H1 (cell line): ENCODE measurements at regions not wholly inside any gene's neighbourhood (a gene's known extent, or its start where the extent isn't known, plus 50 kb on each side); places are given as distances from the start of the nearest gene placed in this dataset.

Experiments used
- CTCF ChIA-PET: fragments of 300-600 bp; sonication (Branson Sonifier 250); formaldehyde crosslinking; loops from one replicate; lab custom pipeline; 2021; ENCODE audit not compliant: partially characterized antibody; lab: Charles Lee
- POLR2A ChIA-PET: fragments of 300-600 bp; sonication (Branson Sonifier 250); formaldehyde crosslinking; loops from one replicate; lab custom pipeline; 2021; ENCODE audit warnings: inconsistent platforms; ENCODE audit not compliant: partially characterized antibody; lab: Charles Lee
- DNase-seq, 2 experiments: peaks; one replicate each; pipeline versions ENCODE4 v3.0.0 to v3.0.0-alpha.2; 2010 to 2022; ENCODE audit warnings: low spot score in 2 of 2, low read depth in 1 of 2, mixed read lengths in 1 of 2
- FAIRE-seq: peaks from 2 replicates; lab custom pipeline; 2011; peaks lifted over from hg19 to GRCh38; lab: Jason Lieb, UNC
- H2AFZ ChIP-seq: 2 replicates; pipeline ENCODE4 v1.8.1; 2012; ENCODE audit warnings: low read length, inconsistent platforms
- H2AK5ac ChIP-seq: 2 replicates; pipeline ENCODE4 v1.6.1; 2013; ENCODE audit warnings: low read depth, low read length
- H2BK120ac ChIP-seq: replicated peaks from 2 replicates; pipeline ENCODE3; 2013; ENCODE audit warnings: low read depth, low read length, inconsistent platforms
- H2BK12ac ChIP-seq: 2 replicates; pipeline ENCODE4 v1.6.1; 2013; ENCODE audit warnings: low read depth, low read length
- H2BK15ac ChIP-seq: 2 replicates; pipeline ENCODE4 v1.6.1; 2013; ENCODE audit warnings: low read length
- H2BK20ac ChIP-seq: 2 replicates; pipeline ENCODE4 v1.6.1; 2013; ENCODE audit warnings: low read length
- H2BK5ac ChIP-seq: 2 replicates; pipeline ENCODE4 v1.6.1; 2013; ENCODE audit warnings: low read depth, low read length
- H3K14ac ChIP-seq: 2 replicates; pipeline ENCODE4 v1.6.1; 2013; ENCODE audit warnings: inconsistent platforms; ENCODE audit not compliant: insufficient read length
- H3K18ac ChIP-seq: 2 replicates; pipeline ENCODE4 v1.6.1; 2013; ENCODE audit warnings: low read length; ENCODE audit errors: extremely low read depth
- H3K23ac ChIP-seq: 2 replicates; pipeline ENCODE4 v1.6.1; 2013; ENCODE audit warnings: inconsistent platforms; ENCODE audit not compliant: insufficient read length
- H3K23me2 ChIP-seq: 2 replicates; pipeline ENCODE4 v1.6.1; 2013; ENCODE audit warnings: low read depth, low read length
- H3K27ac ChIP-seq: 2 replicates; pipeline ENCODE4 v1.6.1; 2011; ENCODE audit warnings: low read depth, low read length, inconsistent platforms
- H3K27me3 ChIP-seq, 4 experiments: replicated peaks in 1 of 4; 1 replicate in 1 of 4; 2 replicates in 3 of 4; pipeline versions ENCODE4 v1.6.1 to v1.8.1; 2011 to 2013; ENCODE audit warnings: low read length in 3 of 4, mild to moderate bottlenecking in 3 of 4, inconsistent platforms in 2 of 4, mixed read lengths in 2 of 4, moderate library complexity in 1 of 4; ENCODE audit not compliant: control insufficient read depth in 3 of 4, insufficient read depth in 3 of 4; ENCODE audit errors: extremely low read depth in 1 of 4
- H3K36me3 ChIP-seq, 4 experiments: 2 replicates each; pipeline versions ENCODE4 v1.6.1 to v1.8.1; 2011 to 2013; ENCODE audit warnings: mild to moderate bottlenecking in 4 of 4, low read length in 3 of 4, moderate library complexity in 2 of 4, control low read depth in 1 of 4, inconsistent platforms in 1 of 4; ENCODE audit not compliant: insufficient read depth in 4 of 4, control insufficient read depth in 2 of 4
- H3K4ac ChIP-seq: replicated peaks from 2 replicates; pipeline ENCODE3; 2013; ENCODE audit warnings: low read length, low read depth, mixed read lengths, inconsistent platforms; ENCODE audit not compliant: insufficient read length
- H3K4me1 ChIP-seq, 4 experiments: replicated peaks in 1 of 4; 1 replicate in 1 of 4; 2 replicates in 3 of 4; pipeline versions ENCODE4 v1.6.1 to v1.8.1; 2011 to 2013; ENCODE audit warnings: low read length in 3 of 4, inconsistent platforms in 2 of 4, mixed read lengths in 1 of 4; ENCODE audit not compliant: insufficient read depth in 4 of 4, control insufficient read depth in 3 of 4
- H3K4me2 ChIP-seq, 2 experiments: 2 replicates each; pipeline versions ENCODE4 v1.6.1 to v1.8.1; 2011 to 2013; ENCODE audit warnings: low read depth in 2 of 2, low read length in 2 of 2, control low read depth in 1 of 2, inconsistent platforms in 1 of 2, mild to moderate bottlenecking in 1 of 2; ENCODE audit not compliant: insufficient read depth in 1 of 2
- H3K4me3 ChIP-seq, 4 experiments: fragments of 200-600, 300-600 bp in 1 of 4; sonication (generic), shearing (Covaris generic), sonication (Bioruptor Twin) in 1 of 4; 2 replicates each; pipeline versions ENCODE4 v1.5.1 to v1.8.1; 2011 to 2016; ENCODE audit warnings: low read length in 4 of 4, low read depth in 3 of 4, control low read depth in 2 of 4, inconsistent platforms in 2 of 4, mild to moderate bottlenecking in 2 of 4, mixed read lengths in 1 of 4, moderate library complexity in 1 of 4; ENCODE audit not compliant: insufficient read depth in 2 of 4; ENCODE audit errors: extremely low read depth in 1 of 4
- H3K56ac ChIP-seq: replicated peaks from 2 replicates; pipeline ENCODE3; 2013; ENCODE audit warnings: low read depth, mild to moderate bottlenecking, mixed read lengths, low read length, inconsistent platforms; ENCODE audit not compliant: insufficient read length
- H3K79me1 ChIP-seq: 2 replicates; pipeline ENCODE4 v1.6.1; 2013; ENCODE audit warnings: low read depth, low read length, control low read depth
- H3K79me2 ChIP-seq, 2 experiments: 2 replicates each; pipeline versions ENCODE4 v1.6.1 to v1.8.1; 2012 to 2013; ENCODE audit warnings: low read length in 2 of 2, mild to moderate bottlenecking in 2 of 2, inconsistent platforms in 1 of 2; ENCODE audit not compliant: insufficient read depth in 2 of 2, control insufficient read depth in 1 of 2
- H3K9ac ChIP-seq, 4 experiments: replicated peaks in 1 of 4; 1 replicate in 1 of 4; 2 replicates in 3 of 4; pipeline versions ENCODE4 v1.6.1 to v1.8.1; 2011 to 2013; ENCODE audit warnings: low read depth in 3 of 4, low read length in 3 of 4, control low read depth in 2 of 4, mild to moderate bottlenecking in 2 of 4, moderate library complexity in 2 of 4, inconsistent platforms in 1 of 4; ENCODE audit errors: extremely low read depth in 1 of 4
- H3K9me3 ChIP-seq, 2 experiments: 2 replicates each; pipeline versions ENCODE4 v1.6.1 to v1.8.1; 2012 to 2013; ENCODE audit warnings: mild to moderate bottlenecking in 2 of 2, moderate library complexity in 2 of 2, control low read depth in 1 of 2, inconsistent platforms in 1 of 2, low read depth in 1 of 2, low read length in 1 of 2, mixed read lengths in 1 of 2; ENCODE audit not compliant: insufficient read depth in 2 of 2
- H4K20me1 ChIP-seq, 2 experiments: replicated peaks in 1 of 2; 2 replicates each; pipeline versions ENCODE3 to v1.8.1; 2011 to 2013; ENCODE audit warnings: inconsistent platforms in 2 of 2, low read length in 2 of 2, mild to moderate bottlenecking in 1 of 2; ENCODE audit not compliant: insufficient read depth in 2 of 2, control insufficient read depth in 1 of 2
- H4K5ac ChIP-seq: 2 replicates; pipeline ENCODE4 v1.6.1; 2013; ENCODE audit warnings: low read length, low read depth, mixed read lengths, inconsistent platforms; ENCODE audit not compliant: insufficient read length
- H4K8ac ChIP-seq: 2 replicates; pipeline ENCODE4 v1.8.0; 2013; ENCODE audit warnings: mild to moderate bottlenecking, moderate library complexity, low read length, inconsistent platforms; ENCODE audit not compliant: insufficient read depth; ENCODE audit errors: extremely low read depth
- H4K91ac ChIP-seq: replicated peaks from 2 replicates; pipeline ENCODE3; 2013; ENCODE audit warnings: low read length, mixed read lengths, inconsistent platforms; ENCODE audit not compliant: insufficient read length
- BCL11A ChIP-seq, 2 experiments: IDR thresholded peaks; one replicate each; pipeline ENCODE4 v1.6.1; 2011; ENCODE audit warnings: low read depth in 2 of 2, low read length in 2 of 2, mild to moderate bottlenecking in 2 of 2
- CTCF ChIP-seq, 3 experiments: IDR thresholded peaks; 1 replicate in 2 of 3; 2 replicates in 1 of 3; pipeline versions ENCODE4 v1.5.1 to v1.6.1; 2011; ENCODE audit warnings: low read length in 3 of 3, mild to moderate bottlenecking in 3 of 3, inconsistent platforms in 2 of 3, low read depth in 1 of 3, moderate library complexity in 1 of 3; ENCODE audit not compliant: insufficient read depth in 1 of 3; ENCODE audit errors: control extremely low read depth in 1 of 3
- HDAC6 ChIP-seq: IDR thresholded peaks from one replicate; pipeline ENCODE4 v1.7.1; 2012; ENCODE audit warnings: low read depth, mild to moderate bottlenecking, inconsistent platforms, low read length, moderate library complexity
- KDM1A ChIP-seq: fragments of 200-600, 300-600 bp; sonication (generic); IDR thresholded peaks from 2 replicates; pipeline ENCODE4 v1.7.1; 2016; ENCODE audit warnings: mild to moderate bottlenecking, low read length, borderline replicate concordance
- MAFK ChIP-seq: IDR thresholded peaks from 2 replicates; pipeline ENCODE4 v1.6.1; 2012; ENCODE audit warnings: low read depth, mild to moderate bottlenecking, improper control_type of control experiment, low read length
- MAX ChIP-seq: IDR thresholded peaks from 2 replicates; pipeline ENCODE4 v1.6.1; 2012; ENCODE audit warnings: inconsistent platforms
- PHF8 ChIP-seq: fragments of 200-600 bp; sonication (generic); conservative IDR thresholded peaks from 2 replicates; pipeline ENCODE4 v1.7.1; 2012; ENCODE audit warnings: low read depth, mild to moderate bottlenecking, inconsistent platforms, low read length, moderate library complexity
- POLR2AphosphoS5 ChIP-seq: IDR thresholded peaks from 2 replicates; pipeline ENCODE4 v1.6.1; 2011; ENCODE audit warnings: low read depth, low read length
- RAD21 ChIP-seq, 2 experiments: IDR thresholded peaks in 1 of 2; conservative IDR thresholded peaks in 1 of 2; 2 replicates each; pipeline ENCODE4 v1.6.1; 2011; ENCODE audit warnings: low read depth in 2 of 2, low read length in 2 of 2, improper control_type of control experiment in 1 of 2, inconsistent platforms in 1 of 2, mild to moderate bottlenecking in 1 of 2, moderate library complexity in 1 of 2
- TAF7 ChIP-seq: optimal IDR thresholded peaks from 2 replicates; pipeline ENCODE3; 2011; ENCODE audit warnings: low read depth, mild to moderate bottlenecking, inconsistent platforms, low read length, moderate library complexity, borderline replicate concordance
- TCF12 ChIP-seq: IDR thresholded peaks from 2 replicates; pipeline ENCODE4 v1.6.1; 2011; ENCODE audit warnings: low read depth, mild to moderate bottlenecking, low read length
- WGBS, 2 experiments: shearing (Covaris generic) in 1 of 2; methylation state at CpG; one replicate each; pipeline versions ENCODE4 v1.1.6 to v1.1.7; 2013 to 2015; ENCODE audit warnings: low lambda C conversion rate in 2 of 2, mixed read lengths in 2 of 2, inconsistent platforms in 1 of 2, low coverage in 1 of 2, missing lambda C conversion rate in 1 of 2; ENCODE audit not compliant: insufficient replicate concordance in 2 of 2, insufficient coverage in 1 of 2, insufficient read length in 1 of 2; ENCODE audit errors: extremely low coverage in 1 of 2, missing lambda C conversion rate in 1 of 2; 5-methylcytosine and 5-hydroxymethylcytosine counted together

GRCh38 chr7:20952916-20953315 lies 166.2 kb upstream of the SP8 start:
- no peaks in the 10 kb centered on the region for H3K79me1 ChIP-seq
- H3K56ac ChIP-seq = no peak overlapping the region
- no peak overlapping the region for H4K91ac ChIP-seq
- H2BK12ac ChIP-seq = no peak overlapping the region
- no peak overlapping the region for H3K9ac ChIP-seq
- no peaks in the 10 kb centered on the region for H3K27me3 ChIP-seq
- no peaks in the 10 kb centered on the region for H4K20me1 ChIP-seq
- no peak overlapping the region for H2AK5ac ChIP-seq
- H3K79me2 ChIP-seq = no peaks in the 10 kb centered on the region
- ChIA-PET CTCF (no interaction called here), POLR2A (interaction anchor here (0.8 to 3.9 kb wide), 2 partner anchors 10 to 217 kb away, joined by 3 to 16 read pairs; no protein-coding TSS in a partner anchor)
- H3K4ac ChIP-seq = no peak overlapping the region
- H3K23ac ChIP-seq = no peak overlapping the region
- H3K23me2 ChIP-seq = peaks cover 2% of the 10 kb centered on the region; the same call in 1 of the 2 replicates
- H3K18ac ChIP-seq = no peak overlapping the region
- no peak overlapping the region for H2BK15ac ChIP-seq
- FAIRE-seq (peak; percentile 80), DNase-seq (no peak)
- peak overlapping the region in 1 of 2 experiments; percentile 10; a peak in 2 of 4 replicates for H3K4me2 ChIP-seq
- no peak overlapping the region; the same call in 1 of the 2 replicates for H2BK5ac ChIP-seq
- no peak overlapping the region for H3K14ac ChIP-seq
- H4K8ac ChIP-seq = no peak overlapping the region
- no peak overlapping the region for H2AFZ ChIP-seq
- H3K9me3 ChIP-seq = no peaks in the 10 kb centered on the region
- H3K36me3 ChIP-seq = no peaks in the 10 kb centered on the region
- WGBS, 2 experiments = 73% methylated on average over 3 of the region's 3 CpGs; no CpG with 5 or more reads in 1 of the 2 experiments
- no peak overlapping the region for H4K5ac ChIP-seq
- no peak overlapping the region for H2BK20ac ChIP-seq
- H3K4me1 ChIP-seq = peaks cover 0 to 6% (median 3%) of the 10 kb centered on the region in 4 experiments; a peak in 4 of 7 replicates
- H2BK120ac ChIP-seq = no peak overlapping the region
- H3K27ac ChIP-seq = no peak overlapping the region
- H3K4me3 ChIP-seq = no peak overlapping the region
- no peak for TF ChIP-seq CTCF (IDR thresholded peaks at IDR 0.05; ENCODE audit: control extremely low read depth in 1 of 3, insufficient read depth in 1 of 3, low read depth in 1 of 3, low read length in 3 of 3)
- TF ChIP-seq HDAC6 = no peak
- TF ChIP-seq PHF8 = no peak
- TF ChIP-seq POLR2AphosphoS5 = no peak
- no peak for TF ChIP-seq KDM1A
- TF ChIP-seq MAX = no peak
- TF ChIP-seq BCL11A (IDR thresholded peaks at IDR 0.05; ENCODE audit: low read depth in 2 of 2, low read length in 2 of 2) = no peak
- TF ChIP-seq RAD21 (IDR thresholded peaks at IDR 0.05 in 1 of 2, conservative IDR thresholded peaks at IDR 0.05 in 1 of 2; ENCODE audit: low read depth in 2 of 2, low read length in 2 of 2) = no peak
- no peak for TF ChIP-seq MAFK
- TF ChIP-seq TAF7 = no peak
- TF ChIP-seq TCF12 = no peak
